Activated T-helper 2 cell treated with anti-CD3 and anti-CD28 coated beads, Interferon-gamma antibody, Interleukin-2, Interleukin-4, amounts not matched to agents 10 μg/mL and 5 μg/mL and 100 μg/mL, durations not matched to agents 14 hours and 24 hours and 36 hours (primary cell): ENCODE measurements at regions not wholly inside any gene's neighbourhood (a gene's known extent, or its start where the extent isn't known, plus 50 kb on each side); places are given as distances from the start of the nearest gene placed in this dataset.

Experiments used
- DNase-seq: peaks from one replicate; pipeline ENCODE4 v3.0.0; 2021; ENCODE audit warnings: low spot score
- H3K27ac Mint-ChIP-seq: one replicate; pipeline ENCODE4 v1.8.0; 2021; ENCODE audit warnings: mixed read lengths
- H3K27me3 Mint-ChIP-seq: one replicate; pipeline ENCODE4 v1.8.0; 2021; ENCODE audit warnings: low read depth, mixed read lengths
- H3K36me3 Mint-ChIP-seq: one replicate; pipeline ENCODE4 v1.8.0; 2021; ENCODE audit warnings: low read depth, mixed read lengths
- H3K4me1 Mint-ChIP-seq: one replicate; pipeline ENCODE4 v1.8.0; 2021; ENCODE audit warnings: low read depth, mixed read lengths
- H3K4me3 Mint-ChIP-seq: one replicate; pipeline ENCODE4 v1.8.0; 2021; ENCODE audit warnings: low read depth, mild to moderate bottlenecking, moderate library complexity, mixed read lengths
- H3K9me3 Mint-ChIP-seq: one replicate; pipeline ENCODE4 v1.8.0; 2021; ENCODE audit warnings: mixed read lengths
- intact Hi-C: fragments of 100-400 bp; cut with micrococcal nuclease; formaldehyde crosslinking; loops from one replicate; pipeline ENCODE4 v1.15.1; 2023

- H3K4me1 Mint-ChIP-seq = no peaks in the 10 kb centered on the region
- no peak overlapping the region for H3K27ac Mint-ChIP-seq
- no peaks in the 10 kb centered on the region for H3K27me3 Mint-ChIP-seq
- no peak for DNase-seq
- peaks cover 24% of the 10 kb centered on the region for H3K9me3 Mint-ChIP-seq
- intact Hi-C loops = no loop called here
- no peaks in the 10 kb centered on the region for H3K36me3 Mint-ChIP-seq
- H3K4me3 Mint-ChIP-seq = no peak overlapping the region
Measured at GRCh38 chr11:23988381-23989006, 508.4 kb upstream of the LUZP2 start.

- no peaks in the 10 kb centered on the region for H3K4me1 Mint-ChIP-seq
- no peak overlapping the region for H3K27ac Mint-ChIP-seq
- no peaks in the 10 kb centered on the region for H3K36me3 Mint-ChIP-seq
- H3K27me3 Mint-ChIP-seq = no peaks in the 10 kb centered on the region
- no peak overlapping the region for H3K4me3 Mint-ChIP-seq
- intact Hi-C loops = no loop called here
- peaks cover 24% of the 10 kb centered on the region for H3K9me3 Mint-ChIP-seq
- no peak for DNase-seq
Measured at GRCh38 chr11:23990346-23991164, 506.3 kb upstream of the LUZP2 start.

GRCh38 chr11:23991165-23991539 is 505.7 kb upstream of the LUZP2 start:
- H3K4me3 Mint-ChIP-seq = no peak overlapping the region
- H3K9me3 Mint-ChIP-seq = peaks cover 21% of the 10 kb centered on the region
- intact Hi-C loops = no loop called here

DNA sequence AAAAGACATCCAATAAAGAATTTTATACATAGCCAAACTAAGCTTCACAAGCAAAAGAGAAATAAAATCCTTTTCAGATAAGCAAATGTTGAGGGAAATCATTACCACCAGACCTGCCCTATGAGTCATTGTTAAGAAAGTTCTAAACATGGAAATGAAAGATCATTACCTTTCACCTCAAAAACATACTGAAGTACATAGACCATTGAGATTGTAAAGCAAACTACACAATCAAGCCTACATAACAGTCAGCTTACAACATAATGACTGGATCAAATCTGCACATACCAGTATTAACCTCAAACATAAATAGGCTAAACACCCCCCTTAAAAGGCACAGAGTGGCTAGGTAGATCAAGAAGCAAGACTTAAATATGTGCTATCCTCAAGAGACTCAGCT is 501.0 kb upstream of the LUZP2 start:
- no peak overlapping the region for H3K4me3 Mint-ChIP-seq
- no peak for DNase-seq
- no peak overlapping the region for H3K27ac Mint-ChIP-seq
- H3K36me3 Mint-ChIP-seq = no peaks in the 10 kb centered on the region
- intact Hi-C loops = no loop called here
- no peaks in the 10 kb centered on the region for H3K27me3 Mint-ChIP-seq
- no peaks in the 10 kb centered on the region for H3K4me1 Mint-ChIP-seq
- H3K9me3 Mint-ChIP-seq = peaks cover 52% of the 10 kb centered on the region

More at GRCh38 chr11:23991165-23991539, 505.7 kb upstream of the LUZP2 start:
- Mint-ChIP-seq H3K27ac (no peak overlapping the region), H3K4me1 (no peaks in the 10 kb centered on the region), H3K27me3 (no peaks in the 10 kb centered on the region), H3K36me3 (no peaks in the 10 kb centered on the region)
- no peak for DNase-seq

- Mint-ChIP-seq H3K9me3 (peaks cover 57% of the 10 kb centered on the region), H3K27me3 (no peaks in the 10 kb centered on the region), H3K27ac (no peak overlapping the region), H3K4me1 (no peaks in the 10 kb centered on the region), H3K4me3 (no peak overlapping the region), H3K36me3 (no peaks in the 10 kb centered on the region)
- no peak for DNase-seq
- intact Hi-C loops = no loop called here
Measured at GRCh38 chr11:23997356-23997755, 499.5 kb upstream of the LUZP2 start.

- H3K36me3 Mint-ChIP-seq = no peaks in the 10 kb centered on the region
- H3K27me3 Mint-ChIP-seq = no peaks in the 10 kb centered on the region
- no peaks in the 10 kb centered on the region for H3K4me1 Mint-ChIP-seq
- peaks cover 46% of the 10 kb centered on the region for H3K9me3 Mint-ChIP-seq
- H3K4me3 Mint-ChIP-seq = no peak overlapping the region
- H3K27ac Mint-ChIP-seq = no peak overlapping the region
- DNase-seq = no peak
- intact Hi-C loops = no loop called here
Measured at GRCh38 chr11:24005202-24005876, 491.5 kb upstream of the LUZP2 start.

DNA sequence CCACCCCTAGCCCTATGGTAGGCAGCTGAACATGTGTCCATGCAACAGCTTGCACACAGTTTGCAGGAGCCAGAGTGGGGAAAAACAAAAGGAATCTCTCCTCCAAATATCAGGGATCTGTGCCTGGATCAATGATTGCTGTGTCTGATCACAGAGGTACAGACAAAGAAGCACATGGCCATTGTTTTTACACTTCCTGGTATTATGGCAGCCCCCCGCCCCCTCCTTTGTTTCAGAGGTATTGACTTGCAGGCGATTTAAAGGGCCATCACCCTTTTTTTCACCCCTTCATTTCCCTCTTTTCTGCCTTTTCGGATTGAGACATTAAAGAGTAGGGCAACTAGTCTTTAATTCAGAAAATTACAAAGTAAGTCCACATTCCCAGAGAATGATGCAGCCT is 453.0 kb upstream of the LUZP2 start:
- Mint-ChIP-seq H3K27me3 (no peaks in the 10 kb centered on the region), H3K4me3 (no peak overlapping the region), H3K9me3 (peaks cover 21% of the 10 kb centered on the region)

GRCh38 chr11:24046731-24047130 is 450.1 kb upstream of the LUZP2 start:
- H3K9me3 Mint-ChIP-seq = peaks cover 29% of the 10 kb centered on the region
- H3K4me1 Mint-ChIP-seq = no peaks in the 10 kb centered on the region
- intact Hi-C loops = no loop called here
- H3K36me3 Mint-ChIP-seq = no peaks in the 10 kb centered on the region
- H3K27ac Mint-ChIP-seq = no peak overlapping the region
- H3K27me3 Mint-ChIP-seq = no peaks in the 10 kb centered on the region
- no peak for DNase-seq
- H3K4me3 Mint-ChIP-seq = no peak overlapping the region

More for the DNA sequence above, 453.0 kb upstream of the LUZP2 start:
- no peak for DNase-seq
- no peaks in the 10 kb centered on the region for H3K4me1 Mint-ChIP-seq
- H3K36me3 Mint-ChIP-seq = no peaks in the 10 kb centered on the region
- intact Hi-C loops = no loop called here
- no peak overlapping the region for H3K27ac Mint-ChIP-seq

- H3K36me3 Mint-ChIP-seq = no peaks in the 10 kb centered on the region
- DNase-seq = no peak
- intact Hi-C loops = no loop called here
- no peak overlapping the region for H3K4me3 Mint-ChIP-seq
- no peaks in the 10 kb centered on the region for H3K27me3 Mint-ChIP-seq
- H3K27ac Mint-ChIP-seq = no peak overlapping the region
- no peaks in the 10 kb centered on the region for H3K4me1 Mint-ChIP-seq
- peaks cover 6% of the 10 kb centered on the region for H3K9me3 Mint-ChIP-seq
Measured at GRCh38 chr11:24056051-24056450, 440.8 kb upstream of the LUZP2 start.

GRCh38 chr11:24060125-24060524 is 436.7 kb upstream of the LUZP2 start:
- no peak for DNase-seq
- H3K27me3 Mint-ChIP-seq = no peaks in the 10 kb centered on the region
- H3K36me3 Mint-ChIP-seq = no peaks in the 10 kb centered on the region

DNA sequence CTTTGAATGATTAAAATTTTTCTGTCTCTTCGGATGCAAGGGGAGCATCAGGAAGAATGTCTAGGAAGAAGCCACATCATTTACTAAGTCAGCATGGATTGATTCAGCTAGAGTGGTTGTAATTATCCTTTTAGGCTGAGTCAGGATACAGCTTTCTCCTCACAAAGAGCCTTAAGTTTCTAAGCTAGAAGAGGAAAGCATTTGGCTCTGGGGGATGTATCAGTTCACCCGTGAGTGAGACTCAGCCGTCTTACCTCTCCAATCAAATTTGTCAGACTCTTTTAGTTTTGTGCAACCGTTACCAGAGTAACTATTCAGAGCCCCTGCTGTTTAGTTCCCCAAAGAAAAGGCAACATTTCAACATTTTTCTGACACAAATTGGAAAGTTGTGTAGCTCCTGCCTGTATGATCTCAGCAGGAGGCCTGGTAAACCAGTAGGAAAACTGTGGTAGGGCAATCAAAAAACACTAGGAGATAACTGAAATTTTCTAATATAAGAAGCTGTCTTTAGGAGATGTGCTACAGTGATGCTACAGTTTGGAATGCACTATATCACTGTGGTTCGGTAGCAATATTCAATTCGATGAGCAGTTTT is 432.4 kb upstream of the LUZP2 start:
- no peak for DNase-seq
- Mint-ChIP-seq H3K4me3 (no peak overlapping the region), H3K4me1 (no peaks in the 10 kb centered on the region), H3K27me3 (no peaks in the 10 kb centered on the region), H3K27ac (no peak overlapping the region), H3K36me3 (no peaks in the 10 kb centered on the region), H3K9me3 (no peaks in the 10 kb centered on the region)
- intact Hi-C loops = no loop called here

More at GRCh38 chr11:24060125-24060524, 436.7 kb upstream of the LUZP2 start:
- H3K4me3 Mint-ChIP-seq = no peak overlapping the region
- H3K9me3 Mint-ChIP-seq = peaks cover 6% of the 10 kb centered on the region
- H3K4me1 Mint-ChIP-seq = no peaks in the 10 kb centered on the region
- intact Hi-C loops = no loop called here
- H3K27ac Mint-ChIP-seq = no peak overlapping the region

- Mint-ChIP-seq H3K4me3 (no peak overlapping the region), H3K27ac (no peak overlapping the region), H3K4me1 (no peaks in the 10 kb centered on the region), H3K9me3 (peaks cover 17% of the 10 kb centered on the region), H3K27me3 (no peaks in the 10 kb centered on the region), H3K36me3 (no peaks in the 10 kb centered on the region)
- DNase-seq = no peak
- intact Hi-C loops = no loop called here
Measured at GRCh38 chr11:24068197-24068596, 428.7 kb upstream of the LUZP2 start.

DNA sequence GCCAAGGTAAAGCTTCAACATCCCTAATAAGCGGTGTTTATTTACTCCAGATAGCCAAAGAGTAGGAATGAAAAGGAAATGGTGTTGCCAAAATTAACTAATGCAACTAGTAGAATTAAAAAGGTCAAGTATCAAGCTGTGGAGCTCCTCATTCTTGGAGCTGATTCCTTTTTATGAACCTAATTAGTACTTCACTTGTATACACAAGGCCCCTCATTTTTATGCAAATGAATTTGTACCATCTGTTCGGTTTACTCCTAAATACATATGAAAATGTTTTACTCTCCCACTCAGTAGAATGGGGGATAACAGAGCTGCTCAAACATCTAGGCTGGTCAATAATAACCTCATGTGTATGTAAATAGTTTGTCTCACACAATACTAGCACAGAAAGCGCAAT is 426.4 kb upstream of the LUZP2 start:
- Mint-ChIP-seq H3K27me3 (no peaks in the 10 kb centered on the region), H3K36me3 (no peaks in the 10 kb centered on the region), H3K4me3 (no peak overlapping the region), H3K4me1 (no peaks in the 10 kb centered on the region), H3K9me3 (peaks cover 17% of the 10 kb centered on the region), H3K27ac (no peak overlapping the region)
- DNase-seq = no peak
- intact Hi-C loops = no loop called here
